GM12892 (cell line): ENCODE measurements at regions not wholly inside any gene's neighbourhood (a gene's known extent, or its start where the extent isn't known, plus 50 kb on each side); places are given as distances from the start of the nearest gene placed in this dataset.

Source experiments
- POLR2AphosphoS5 ChIP-seq: IDR thresholded peaks from 2 replicates; pipeline ENCODE4 v1.6.1; 2011; ENCODE audit warnings: low read depth, low read length, control low read depth
- TAF1 ChIP-seq: IDR thresholded peaks from 2 replicates; pipeline ENCODE4 v1.6.1; 2011; ENCODE audit warnings: low read depth, mild to moderate bottlenecking, control low read depth, low read length, borderline replicate concordance

DNA sequence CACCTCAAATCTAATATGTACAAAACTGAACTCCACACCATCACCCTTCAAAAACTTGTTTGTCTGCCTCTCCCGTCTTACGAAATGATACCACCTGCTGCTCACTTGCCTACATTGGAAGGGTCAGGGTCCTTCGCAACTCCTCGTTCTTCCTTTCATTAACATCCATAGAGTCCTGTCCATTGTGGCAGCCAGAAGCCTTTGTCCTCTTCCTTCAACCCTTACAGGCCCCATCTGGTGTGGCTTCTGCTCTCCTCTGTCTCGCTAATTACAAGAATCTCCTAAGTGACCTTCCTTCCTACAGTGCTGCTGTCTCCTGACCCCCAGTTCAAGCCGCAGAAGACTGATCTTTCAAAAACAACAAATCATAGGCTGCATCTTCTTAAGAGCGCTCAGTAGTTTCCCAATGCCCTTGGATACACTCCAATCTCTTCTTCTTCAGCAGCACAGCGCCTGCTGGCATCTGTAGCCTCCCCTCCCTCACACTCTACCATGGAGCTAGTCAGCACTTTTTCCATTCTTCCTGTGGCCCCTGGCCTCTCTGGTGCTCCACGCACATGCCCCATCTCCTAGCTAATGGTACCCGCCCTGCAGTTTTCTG is 382.7 kb downstream of the LIG4 start:
- TF ChIP-seq POLR2AphosphoS5 (no peak), TAF1 (no peak)
